Activated naive CD4-positive, alpha-beta T cell treated with anti-CD3 and anti-CD28 coated beads, Interleukin-2, amount 50 U/mL, for 24 hours (primary cell): ENCODE measurements at regions not wholly inside any gene's neighbourhood (a gene's known extent, or its start where the extent isn't known, plus 50 kb on each side); places are given as distances from the start of the nearest gene placed in this dataset.
A peak's percentile ranks its signal among the peaks of the same experiment; 100 is the strongest.

Source experiments
- H3K27ac Mint-ChIP-seq: one replicate; pipeline ENCODE4 v1.8.0; 2021; ENCODE audit warnings: mild to moderate bottlenecking, mixed read lengths
- H3K27me3 Mint-ChIP-seq: one replicate; pipeline ENCODE4 v1.8.0; 2021; ENCODE audit warnings: mixed read lengths
- H3K36me3 Mint-ChIP-seq: one replicate; pipeline ENCODE4 v1.8.0; 2021; ENCODE audit warnings: mixed read lengths
- H3K4me1 Mint-ChIP-seq: one replicate; pipeline ENCODE4 v1.8.0; 2021; ENCODE audit warnings: mixed read lengths
- H3K4me3 Mint-ChIP-seq: one replicate; pipeline ENCODE4 v1.8.0; 2021; ENCODE audit warnings: mild to moderate bottlenecking, mixed read lengths
- H3K9me3 Mint-ChIP-seq: one replicate; pipeline ENCODE4 v1.8.0; 2021; ENCODE audit warnings: mixed read lengths

DNA sequence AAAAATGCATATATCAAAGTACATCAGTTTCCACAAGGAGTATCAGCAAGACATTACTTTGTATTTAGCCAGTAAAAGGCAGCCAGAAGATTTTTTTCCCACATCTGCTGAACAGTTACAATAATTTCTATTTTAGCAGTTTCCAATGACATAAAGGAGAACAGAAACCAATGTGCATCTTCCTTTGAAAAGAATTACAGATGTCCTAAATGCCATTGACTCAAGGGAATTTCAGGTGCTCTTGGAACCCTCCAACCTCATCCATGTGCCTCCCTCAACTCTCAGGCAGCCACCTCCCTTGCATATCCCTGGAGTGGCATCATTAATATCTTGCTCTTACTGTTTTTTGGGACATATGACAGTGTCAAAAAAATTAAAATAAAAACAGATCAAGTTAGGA, 62.2 kb upstream of the ST8SIA1 start:
- Mint-ChIP-seq H3K4me1 (peaks cover 46% of the 10 kb centered on the region), H3K4me3 (peak overlapping the region; percentile 64), H3K27me3 (no peaks in the 10 kb centered on the region), H3K9me3 (peaks cover 9% of the 10 kb centered on the region), H3K27ac (peak overlapping the region; percentile 97), H3K36me3 (no peaks in the 10 kb centered on the region)

DNA sequence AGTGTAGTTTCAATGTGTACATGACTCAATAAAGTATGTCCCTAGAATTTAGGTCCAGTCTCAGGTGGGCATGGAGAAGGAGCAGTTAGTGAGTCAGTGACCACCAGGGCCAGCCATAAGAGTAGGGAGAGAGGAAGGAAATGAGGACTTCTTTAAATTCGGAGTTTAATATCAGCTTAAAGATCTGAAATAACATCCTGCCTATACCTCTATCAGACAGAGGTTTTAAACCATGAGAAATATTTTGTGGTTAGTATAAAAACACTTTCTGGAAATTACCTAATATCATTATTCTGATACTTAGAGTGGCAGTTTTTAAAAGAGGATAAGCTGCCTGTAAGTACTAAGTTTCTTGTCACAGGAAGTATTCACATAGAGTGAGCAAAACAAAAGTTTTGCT, 61.7 kb upstream of the ST8SIA1 start:
- no peaks in the 10 kb centered on the region for H3K27me3 Mint-ChIP-seq
- H3K9me3 Mint-ChIP-seq, result peaks cover 9% of the 10 kb centered on the region
- peak overlapping the region; percentile 97 for H3K27ac Mint-ChIP-seq
- no peaks in the 10 kb centered on the region for H3K36me3 Mint-ChIP-seq
- H3K4me3 Mint-ChIP-seq, result peak overlapping the region; percentile 64
- peaks cover 46% of the 10 kb centered on the region for H3K4me1 Mint-ChIP-seq

DNA sequence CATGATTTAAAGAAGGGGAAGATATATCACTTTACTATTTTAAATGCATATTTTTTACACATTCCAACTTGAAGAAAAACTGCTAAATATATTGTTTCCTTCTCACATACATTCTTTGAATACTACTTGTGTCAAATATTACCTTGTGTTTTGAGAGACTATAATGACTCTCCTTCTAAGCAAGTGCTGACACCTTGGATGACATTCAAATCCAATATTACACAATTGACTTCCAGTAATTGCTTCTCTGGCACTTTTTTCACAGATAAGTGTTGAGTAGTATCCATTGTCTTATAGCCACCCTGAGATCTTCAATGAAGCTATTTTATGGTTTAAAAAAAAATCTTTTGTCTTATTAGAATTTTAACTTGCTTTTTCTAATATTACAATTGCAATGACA, 61.2 kb upstream of the ST8SIA1 start:
- peaks cover 46% of the 10 kb centered on the region for H3K4me1 Mint-ChIP-seq
- peaks cover 9% of the 10 kb centered on the region for H3K9me3 Mint-ChIP-seq
- no peaks in the 10 kb centered on the region for H3K27me3 Mint-ChIP-seq
- peak overlapping the region; percentile 97 for H3K27ac Mint-ChIP-seq
- H3K36me3 Mint-ChIP-seq, result no peaks in the 10 kb centered on the region
- H3K4me3 Mint-ChIP-seq, result no peak overlapping the region
